K562 (cell line): ENCODE measurements at regions not wholly inside any gene's neighbourhood (a gene's known extent, or its start where the extent isn't known, plus 50 kb on each side); places are given as distances from the start of the nearest gene placed in this dataset.

Experiments used
- ATAC-seq: fragments of 200-7000 bp; cut with Tn5 transposase; 3 replicates; pipeline ENCODE4 v1.9.1; 2020; ENCODE audit warnings: moderate library complexity
- BruUV-seq: library from RNA; stranded (reverse); fragments of 400-500 nt; replicated peaks from 2 replicates; lab custom pipeline; 2021; lab: Mats Ljungman, UMichigan
- CTCF ChIA-PET: fragments of 300-600 bp; formaldehyde crosslinking; extraction: SDS; loops from one replicate; lab custom pipeline; 2021; ENCODE audit warnings: low intra/inter-chr PET ratio; lab: Yijun Ruan, JAX
- POLR2A ChIA-PET: fragments of 300-600, 350-650 bp; sonication (Branson Sonifier 250); formaldehyde crosslinking; extraction: SDS; loops from one replicate; lab custom pipeline; 2021; ENCODE audit warnings: antibody characterized with exemption, inconsistent platforms; lab: Yijun Ruan, JAX
- DNase-seq, 4 experiments: peaks; one replicate each; pipeline versions ENCODE4 v3.0.0 to v3.0.0-alpha.2; 2011 to 2018; ENCODE audit warnings: low spot score in 3 of 4, mixed read lengths in 3 of 4; ENCODE audit errors: extremely low read depth in 1 of 4
- FAIRE-seq: peaks from 2 replicates; lab custom pipeline; 2011; peaks lifted over from hg19 to GRCh38; lab: Jason Lieb, UNC
- H2AFZ ChIP-seq: 2 replicates; pipeline ENCODE4 v1.6.0; 2011; ENCODE audit warnings: low read depth, low read length, control low read depth, inconsistent platforms
- H3K27ac ChIP-seq: fragments of 200-600 bp; 3 replicates; pipeline ENCODE4 v1.8.0; 2011; ENCODE audit warnings: low read depth, mild to moderate bottlenecking, control low read depth, inconsistent platforms, low read length, moderate library complexity, mixed read lengths; ENCODE audit errors: extremely low read depth
- H3K27me3 ChIP-seq, 2 experiments: fragments of 300-600 bp in 1 of 2; 2 replicates in 1 of 2; 3 replicates in 1 of 2; pipeline versions ENCODE4 v1.6.0 to v1.8.0; 2011; ENCODE audit warnings: inconsistent platforms in 2 of 2, low read length in 2 of 2, mild to moderate bottlenecking in 1 of 2, mixed read lengths in 1 of 2, moderate library complexity in 1 of 2; ENCODE audit not compliant: control insufficient read depth in 2 of 2, insufficient read depth in 2 of 2
- H3K36me3 ChIP-seq: fragments of 300-600 bp; 3 replicates; pipeline ENCODE4 v1.8.0; 2011; ENCODE audit warnings: mild to moderate bottlenecking, low read length, inconsistent platforms; ENCODE audit not compliant: control insufficient read depth, insufficient read depth
- H3K4me1 ChIP-seq, 2 experiments: fragments of 200-600 bp in 1 of 2; replicated peaks in 1 of 2; 2 replicates in 1 of 2; 3 replicates in 1 of 2; pipeline versions ENCODE4 v1.5.1 to v1.8.0; 2011; ENCODE audit warnings: inconsistent platforms in 2 of 2, low read length in 2 of 2, mild to moderate bottlenecking in 1 of 2, mixed read lengths in 1 of 2, moderate library complexity in 1 of 2; ENCODE audit not compliant: control insufficient read depth in 2 of 2, insufficient read depth in 2 of 2
- H3K4me2 ChIP-seq: 2 replicates; pipeline ENCODE4 v1.6.1; 2011; ENCODE audit warnings: low read length, control low read depth, inconsistent platforms, mixed read lengths; ENCODE audit not compliant: insufficient read depth
- H3K4me3 ChIP-seq: fragments of 200-600 bp; sonication (generic), shearing (Covaris generic); 2 replicates; pipeline ENCODE4 v1.5.1; 2016; ENCODE audit warnings: control low read depth, inconsistent platforms
- H3K79me2 ChIP-seq: fragments of 200-600 bp; 3 replicates; pipeline ENCODE4 v1.8.0; 2011; ENCODE audit warnings: low read length, inconsistent platforms; ENCODE audit not compliant: control insufficient read depth, insufficient read depth
- H3K9ac ChIP-seq, 2 experiments: 2 replicates each; pipeline versions ENCODE4 v1.6.0 to v1.6.1; 2011; ENCODE audit warnings: low read depth in 2 of 2, low read length in 2 of 2, control low read depth in 1 of 2, inconsistent platforms in 1 of 2, mild to moderate bottlenecking in 1 of 2, mixed read lengths in 1 of 2; ENCODE audit not compliant: insufficient read depth in 1 of 2
- H3K9me1 ChIP-seq: one replicate; pipeline ENCODE4 v1.6.0; 2011; ENCODE audit warnings: inconsistent platforms, mild to moderate bottlenecking, low read length, moderate library complexity; ENCODE audit not compliant: control insufficient read depth, insufficient read depth
- H3K9me3 ChIP-seq: replicated peaks from 2 replicates; pipeline ENCODE4 v1.5.1; 2011; ENCODE audit warnings: low read depth, low read length, inconsistent platforms; ENCODE audit not compliant: control insufficient read depth, insufficient read depth
- H4K20me1 ChIP-seq: replicated peaks from 2 replicates; pipeline ENCODE4 v1.6.1; 2011; ENCODE audit warnings: low read length, inconsistent platforms, mixed read lengths; ENCODE audit not compliant: control insufficient read depth, insufficient read depth
- CBX1 ChIP-seq: sonication (generic); IDR thresholded peaks from 2 replicates; pipeline ENCODE4 v1.6.1; 2016; ENCODE audit warnings: antibody characterized with exemption, low read depth, mild to moderate bottlenecking
- DIDO1 ChIP-seq: fragments of 450-650 bp; IDR thresholded peaks from 2 replicates; pipeline ENCODE4 v1.6.1; 2016; ENCODE audit warnings: low read depth, missing biosample characterization, missing genetic modification characterization
- FOXM1 ChIP-seq, 2 experiments: fragments of 450-650 bp in 1 of 2; sonication (generic) in 1 of 2; formaldehyde crosslinking in 1 of 2; IDR thresholded peaks; 2 replicates each; pipeline versions ENCODE4 v1.6.1 to v1.9.0; 2017 to 2022; ENCODE audit warnings: low read depth in 2 of 2, mild to moderate bottlenecking in 2 of 2, missing genetic modification reagents in 1 of 2, moderate library complexity in 1 of 2
- HDAC6 ChIP-seq: IDR thresholded peaks from 2 replicates; pipeline ENCODE4 v1.6.1; 2012; ENCODE audit warnings: low read depth, mild to moderate bottlenecking, control low read depth, inconsistent platforms, low read length, moderate library complexity
- ILK ChIP-seq: fragments of 450-650 bp; IDR thresholded peaks from 2 replicates; pipeline ENCODE4 v1.6.1; 2016; ENCODE audit warnings: missing genetic modification characterization, low read depth, mild to moderate bottlenecking, missing compliant biosample characterization, moderate library complexity, borderline replicate concordance
- KDM5B ChIP-seq: fragments of 200-600 bp; sonication (generic); IDR thresholded peaks from 2 replicates; pipeline ENCODE4 v1.6.1; 2012; ENCODE audit warnings: low read depth, mild to moderate bottlenecking, moderate library complexity, low read length, control low read depth, inconsistent platforms; ENCODE audit not compliant: insufficient replicate concordance
- SRF ChIP-seq, 2 experiments: fragments of 250-450, 450-650 bp in 1 of 2; sonication (Bioruptor Pico) in 1 of 2; sonication (generic) in 1 of 2; formaldehyde crosslinking; IDR thresholded peaks; 2 replicates each; pipeline versions ENCODE4 v1.5.0 to v1.5.1; 2020 to 2022; ENCODE audit warnings: mild to moderate bottlenecking in 1 of 2, missing genetic modification reagents in 1 of 2
- ZKSCAN3 ChIP-seq: fragments of 250-450 bp; sonication (Bioruptor Pico); IDR thresholded peaks from 2 replicates; pipeline ENCODE4 v1.4.0; 2020
- ZNF165 ChIP-seq: fragments of 250-450 bp; sonication (Bioruptor Pico); IDR thresholded peaks from 2 replicates; pipeline ENCODE4 v1.4.0; 2020; ENCODE audit warnings: borderline replicate concordance
- ZNF347 ChIP-seq: fragments of 450-650 bp; formaldehyde crosslinking; IDR thresholded peaks from 2 replicates; pipeline ENCODE4 v1.4.0; 2020; ENCODE audit warnings: low read depth, mild to moderate bottlenecking, moderate library complexity
- ZNF586 ChIP-seq: fragments of 450-650 bp; formaldehyde crosslinking; conservative IDR thresholded peaks from 2 replicates; pipeline ENCODE4 v1.4.0; 2020; ENCODE audit warnings: mild to moderate bottlenecking, moderate library complexity
- WGBS: fragments of 100-300 bp; shearing (Covaris generic); methylation state at CpG from one replicate; pipeline ENCODE4 v1.1.6; 2016; ENCODE audit warnings: low coverage, mixed read lengths; ENCODE audit not compliant: insufficient coverage; ENCODE audit errors: missing lambda C conversion rate; 5-methylcytosine and 5-hydroxymethylcytosine counted together
- in situ Hi-C: fragments of 300-500 bp; cut with MboI; formaldehyde crosslinking; loops from 4 replicates; pipeline ENCODE4 v1.15.0; 2018; ENCODE audit warnings: inconsistent platforms, mixed read lengths
- intact Hi-C: fragments of 100-400 bp; cut with micrococcal nuclease; formaldehyde crosslinking; loops from 2 replicates; pipeline ENCODE4 v1.14.2; 2022
- TF ChIP-seq, protein P1 (sequence below): fragments of 450-650 bp; formaldehyde crosslinking; IDR thresholded peaks from 2 replicates; pipeline ENCODE4 v1.4.0; 2022; ENCODE audit warnings: mild to moderate bottlenecking, moderate library complexity
- TF ChIP-seq, protein P2 (sequence below), 2 experiments: fragments of 450-650 bp in 1 of 2; sonication (generic) in 1 of 2; formaldehyde crosslinking in 1 of 2; IDR thresholded peaks in 1 of 2; conservative IDR thresholded peaks in 1 of 2; 2 replicates each; pipeline versions ENCODE4 v1.6.1 to v1.8.1; 2016 to 2023; ENCODE audit warnings: mild to moderate bottlenecking in 2 of 2, moderate library complexity in 2 of 2, inconsistent platforms in 1 of 2, missing genetic modification reagents in 1 of 2

GRCh38 chr6:11358904-11359830 is 126.7 kb upstream of the NEDD9 start:
- no TSS peak for BruUV-seq
- no peaks in the 10 kb centered on the region for H3K9me3 ChIP-seq
- ChIA-PET CTCF (no interaction called here), POLR2A (interaction anchor here (1.1 kb wide), 1 partner anchor 11 kb away, joined by 3 read pairs; no protein-coding TSS in a partner anchor)
- no peak overlapping the region for H2AFZ ChIP-seq
- H3K9ac ChIP-seq = no peak overlapping the region
- in situ Hi-C loops (no loop called here), intact Hi-C loops (no loop called here)
- 0% methylated on average over 4 of the region's 4 CpGs for WGBS
- no peak overlapping the region for H3K4me3 ChIP-seq
- TF ChIP-seq ZNF586 (no peak), DIDO1 (tag) (no peak), SRF (CRISPR knock-in tag; IDR thresholded peaks at IDR 0.05) (no peak), FOXM1 (IDR thresholded peaks at IDR 0.05; ENCODE audit: low read depth) (no peak), FOXM1 (CRISPR knock-in tag; IDR thresholded peaks at IDR 0.05; ENCODE audit: low read depth) (no peak), CBX1 (no peak), ILK (tag) (no peak), KDM5B (no peak), HDAC6 (no peak), ZNF165 (CRISPR knock-in tag) (no peak), ZNF347 (no peak), ZKSCAN3 (no peak)
- TF ChIP-seq, protein P1, sequence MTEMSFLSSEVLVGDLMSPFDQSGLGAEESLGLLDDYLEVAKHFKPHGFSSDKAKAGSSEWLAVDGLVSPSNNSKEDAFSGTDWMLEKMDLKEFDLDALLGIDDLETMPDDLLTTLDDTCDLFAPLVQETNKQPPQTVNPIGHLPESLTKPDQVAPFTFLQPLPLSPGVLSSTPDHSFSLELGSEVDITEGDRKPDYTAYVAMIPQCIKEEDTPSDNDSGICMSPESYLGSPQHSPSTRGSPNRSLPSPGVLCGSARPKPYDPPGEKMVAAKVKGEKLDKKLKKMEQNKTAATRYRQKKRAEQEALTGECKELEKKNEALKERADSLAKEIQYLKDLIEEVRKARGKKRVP = no peak
- TF ChIP-seq, protein P2, sequence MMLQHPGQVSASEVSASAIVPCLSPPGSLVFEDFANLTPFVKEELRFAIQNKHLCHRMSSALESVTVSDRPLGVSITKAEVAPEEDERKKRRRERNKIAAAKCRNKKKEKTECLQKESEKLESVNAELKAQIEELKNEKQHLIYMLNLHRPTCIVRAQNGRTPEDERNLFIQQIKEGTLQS (IDR thresholded peaks at IDR 0.05) = no peak
- TF ChIP-seq, protein P2 (CRISPR knock-in tag; conservative IDR thresholded peaks at IDR 0.05) = no peak
- H3K27ac ChIP-seq = no peak overlapping the region
- no peaks in the 10 kb centered on the region for H3K4me1 ChIP-seq
- H3K4me2 ChIP-seq = no peak overlapping the region
- no peaks in the 10 kb centered on the region for H3K79me2 ChIP-seq
- FAIRE-seq = no peak
- no peaks in the 10 kb centered on the region for H4K20me1 ChIP-seq
- H3K27me3 ChIP-seq = peaks cover 7 to 21% of the 10 kb centered on the region in 2 experiments; a peak in 4 of 5 replicates
- no peaks in the 10 kb centered on the region for H3K9me1 ChIP-seq
- no peak for ATAC-seq
- no peaks in the 10 kb centered on the region for H3K36me3 ChIP-seq
- DNase-seq = no peak
